Epithelial cell of esophagus (primary cell): ENCODE measurements at regions not wholly inside any gene's neighbourhood (a gene's known extent, or its start where the extent isn't known, plus 50 kb on each side); places are given as distances from the start of the nearest gene placed in this dataset.

ENCODE experiments used
- DNase-seq: peaks from one replicate; pipeline ENCODE4 v3.0.0; 2010; ENCODE audit warnings: low read depth
- H3K4me3 ChIP-seq: 2 replicates; pipeline ENCODE4 v1.5.1; 2011; ENCODE audit warnings: mild to moderate bottlenecking, low read length, control low read depth
- CTCF ChIP-seq: IDR thresholded peaks from 2 replicates; pipeline ENCODE4 v1.5.1; 2011; ENCODE audit warnings: low read depth, mild to moderate bottlenecking, low read length, control low read depth, inconsistent platforms; ENCODE audit not compliant: insufficient read depth; ENCODE audit errors: missing control alignments

DNA sequence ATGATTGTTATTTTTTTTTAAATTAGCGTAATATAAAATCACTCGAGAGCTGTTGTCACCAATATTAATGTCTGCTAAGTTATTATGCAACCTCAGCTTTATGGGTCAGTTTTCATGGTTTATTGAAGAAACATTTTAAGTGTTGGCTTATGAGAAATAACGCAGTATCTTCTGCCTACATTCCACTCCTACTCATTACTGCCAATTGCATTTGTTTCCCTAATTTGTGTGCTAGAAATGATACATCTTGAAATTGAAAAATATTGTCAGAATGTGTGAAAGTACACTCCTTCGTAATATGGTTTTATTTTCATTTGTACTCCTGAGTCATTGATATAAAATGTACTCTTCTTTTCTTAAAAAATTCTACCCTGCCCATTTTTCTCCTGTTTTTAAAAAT is 333.3 kb upstream of the HSF2 start:
- H3K4me3 ChIP-seq: no peak overlapping the region
- no peak for DNase-seq
- TF ChIP-seq CTCF: no peak

DNA sequence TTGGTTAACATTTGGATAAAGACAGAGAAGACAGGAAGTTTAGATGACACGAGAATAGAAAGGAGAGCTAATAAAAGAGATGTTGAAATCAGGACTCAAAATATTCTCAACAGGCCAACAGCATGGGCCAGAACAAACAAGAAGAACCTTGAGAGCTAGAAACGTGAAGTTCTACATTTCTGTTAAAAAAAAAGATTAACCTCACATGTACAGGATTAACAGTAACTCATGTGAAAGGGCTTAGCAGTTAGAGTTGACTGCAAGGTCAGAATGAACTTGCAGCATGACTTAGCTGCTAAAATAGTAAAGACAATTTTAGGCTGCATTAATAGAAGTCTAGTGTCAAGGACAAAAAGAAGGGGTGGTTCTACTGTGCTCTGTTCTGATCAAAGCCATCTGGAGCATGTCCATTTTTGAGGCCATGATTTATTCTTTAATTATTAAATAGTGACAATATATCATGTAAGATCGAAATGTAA is 331.1 kb upstream of the HSF2 start:
- no peak overlapping the region for H3K4me3 ChIP-seq
- no peak for TF ChIP-seq CTCF
- DNase-seq: no peak

DNA sequence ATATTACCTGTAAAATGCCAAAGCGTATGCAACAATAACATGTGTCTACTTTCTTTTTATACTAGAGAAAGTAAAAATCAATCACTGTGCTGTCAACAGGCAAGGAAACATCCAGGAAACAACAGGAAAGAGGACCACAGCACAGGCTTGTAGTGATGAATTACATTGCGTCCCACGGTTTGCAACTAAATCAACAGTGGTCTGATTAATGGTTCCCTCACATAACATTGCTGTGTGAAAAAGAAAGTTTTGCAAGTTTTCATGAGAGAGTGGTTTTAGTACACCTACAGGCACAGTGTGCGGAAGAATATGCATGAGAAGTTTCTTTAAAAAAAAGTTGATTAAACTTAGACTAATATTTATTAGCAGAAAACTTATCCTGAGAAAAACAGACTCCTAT is 329.5 kb upstream of the HSF2 start:
- no peak overlapping the region for H3K4me3 ChIP-seq
- DNase-seq: no peak
- no peak for TF ChIP-seq CTCF

- no peak for DNase-seq
- no peak overlapping the region for H3K4me3 ChIP-seq
- no peak for TF ChIP-seq CTCF
These were observed 327.3 kb upstream of the HSF2 start for GRCh38 chr6:122072014-122072647.

DNA sequence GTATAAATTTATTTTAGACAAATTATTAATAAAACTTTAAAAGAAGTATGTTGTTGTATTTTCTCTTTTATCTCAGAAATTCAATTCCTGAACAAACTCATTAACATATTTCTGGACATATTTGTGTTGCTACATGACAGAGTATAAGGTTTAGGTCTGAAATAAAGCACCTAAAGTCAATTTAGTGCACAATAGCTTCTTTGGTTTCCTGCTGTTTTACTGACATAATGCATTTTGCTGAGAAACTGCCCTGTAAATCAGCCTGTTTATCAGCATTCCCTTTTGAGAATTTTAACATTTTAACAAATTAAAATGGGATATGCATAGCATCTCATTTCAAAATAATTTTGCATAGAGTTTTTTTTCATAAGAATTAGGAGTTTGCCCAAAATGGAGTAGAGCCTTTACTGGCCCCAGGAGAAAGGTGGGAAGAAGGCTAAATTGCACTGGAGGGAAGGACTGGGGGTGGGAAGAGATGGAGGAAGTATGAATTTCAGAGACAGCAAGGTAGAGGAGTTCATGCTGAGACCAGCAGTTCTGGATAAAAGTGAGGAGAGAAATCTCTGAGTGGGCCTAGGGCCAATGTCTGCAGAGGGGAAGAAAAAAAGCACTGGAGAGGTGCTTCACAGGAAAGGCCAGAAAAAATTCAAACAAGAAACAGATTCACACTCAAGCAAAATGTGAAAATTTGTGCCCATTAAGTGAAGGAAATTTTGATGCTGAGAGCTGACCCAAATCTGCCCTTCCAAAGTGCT is 324.2 kb upstream of the HSF2 start:
- DNase-seq: no peak
- no peak overlapping the region for H3K4me3 ChIP-seq
- TF ChIP-seq CTCF: no peak

DNA sequence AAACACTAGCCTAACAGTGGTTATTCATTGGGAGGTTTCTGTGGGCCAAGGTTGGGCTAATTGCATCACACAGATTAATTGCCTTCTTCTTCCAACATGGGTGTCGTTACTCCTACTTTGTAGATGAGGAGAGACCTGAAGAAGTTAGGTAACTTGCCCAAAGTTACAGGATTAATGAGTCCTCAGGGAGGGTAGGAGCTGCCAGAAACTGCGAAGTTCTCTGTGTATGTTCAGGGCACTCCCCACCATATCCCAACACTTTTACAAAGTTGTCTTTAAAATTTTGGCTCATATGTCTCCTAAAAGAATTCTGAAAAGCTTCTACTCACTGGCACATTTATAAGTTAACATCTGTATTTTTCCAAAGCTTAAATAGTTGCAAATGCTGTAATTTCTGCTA is 323.5 kb upstream of the HSF2 start:
- TF ChIP-seq CTCF: no peak

More for the DNA sequence above, 323.5 kb upstream of the HSF2 start:
- no peak for DNase-seq
- no peak overlapping the region for H3K4me3 ChIP-seq
